Lower leg skin (tissue), 3 donors: ENCODE measurements at regions not wholly inside any gene's neighbourhood (a gene's known extent, or its start where the extent isn't known, plus 50 kb on each side); places are given as distances from the start of the nearest gene placed in this dataset.

Source experiments
- CTCF ChIP-seq, 3 donors: fragments of 450-650 bp; IDR thresholded peaks; one replicate each; pipeline ENCODE4 v1.5.1; 2016; ENCODE audit warnings: antibody characterized with exemption in 3 of 3, mild to moderate bottlenecking in 3 of 3, moderate library complexity in 2 of 3
- POLR2A ChIP-seq, 2 donors: fragments of 450-650 bp; IDR thresholded peaks; one replicate each; pipeline ENCODE4 v1.6.1; 2016 to 2017; ENCODE audit warnings: antibody characterized with exemption in 2 of 2, mild to moderate bottlenecking in 1 of 2, moderate library complexity in 1 of 2

- TF ChIP-seq CTCF (IDR thresholded peaks at IDR 0.05) (no peak), POLR2A (IDR thresholded peaks at IDR 0.05) (no peak)
Measured at GRCh38 chr3:177754508-177754921, 557.2 kb upstream of the TBL1XR1 start.
